Activated CD4-positive, alpha-beta T cell treated with anti-CD3 and anti-CD28 coated beads, Interleukin-2, amount 50 U/mL, for 16 hours (primary cell): ENCODE measurements at regions not wholly inside any gene's neighbourhood (a gene's known extent, or its start where the extent isn't known, plus 50 kb on each side); places are given as distances from the start of the nearest gene placed in this dataset.

Experiments used
- DNase-seq: peaks from one replicate; pipeline ENCODE4 v3.0.0-alpha.2; 2020

- DNase-seq = no peak
Observed at GRCh38 chr13:72527333-72527732, 200.1 kb downstream of the MZT1 start.

- no peak for DNase-seq
Observed at GRCh38 chr13:72523593-72523992, 203.8 kb downstream of the MZT1 start.

GRCh38 chr13:72523049-72523448 lies 204.4 kb downstream of the MZT1 start:
- no peak for DNase-seq

GRCh38 chr13:72521940-72522661 lies 205.3 kb downstream of the MZT1 start:
- DNase-seq = no peak

- no peak for DNase-seq
Observed at GRCh38 chr13:72514146-72514545, 213.3 kb downstream of the MZT1 start.

GRCh38 chr13:72508392-72508791 lies 219.0 kb downstream of the MZT1 start:
- no peak for DNase-seq

- no peak for DNase-seq
Observed at GRCh38 chr13:72507416-72508199, 219.8 kb downstream of the MZT1 start.

- DNase-seq = no peak
Observed at GRCh38 chr13:72506706-72507105, 220.7 kb downstream of the MZT1 start.

- no peak for DNase-seq
Observed at GRCh38 chr13:72505376-72505775, 222.1 kb downstream of the MZT1 start.

GRCh38 chr13:72504131-72504841 lies 223.1 kb downstream of the MZT1 start:
- no peak for DNase-seq

GRCh38 chr13:72500851-72501250 lies 226.6 kb downstream of the MZT1 start:
- no peak for DNase-seq

- DNase-seq = no peak
Observed at GRCh38 chr13:72495681-72496080, 231.7 kb downstream of the MZT1 start.

- no peak for DNase-seq
Observed at GRCh38 chr13:72489751-72490150, 237.7 kb downstream of the MZT1 start.

- DNase-seq = no peak
Observed at GRCh38 chr13:72473321-72473720, 254.1 kb downstream of the MZT1 start.

- DNase-seq = no peak
Observed at GRCh38 chr13:72469906-72470305, 257.5 kb downstream of the MZT1 start.

- no peak for DNase-seq
Observed at GRCh38 chr13:72463561-72463960, 263.9 kb downstream of the MZT1 start.

GRCh38 chr13:72462726-72463125 lies 264.7 kb downstream of the MZT1 start:
- no peak for DNase-seq

GRCh38 chr13:72462166-72462565 lies 265.3 kb downstream of the MZT1 start:
- no peak for DNase-seq

- peak; percentile 2 for DNase-seq
Observed at GRCh38 chr13:72458701-72459100, 268.7 kb downstream of the MZT1 start.

GRCh38 chr13:72457151-72457550 lies 270.3 kb downstream of the MZT1 start:
- no peak for DNase-seq

GRCh38 chr13:72456486-72456885 lies 270.9 kb downstream of the MZT1 start:
- DNase-seq = no peak

- DNase-seq = no peak
Observed at GRCh38 chr13:72453161-72453560, 274.3 kb downstream of the MZT1 start.

GRCh38 chr13:72448082-72448481 lies 279.3 kb downstream of the MZT1 start:
- no peak for DNase-seq

GRCh38 chr13:72444999-72445398 lies 282.4 kb downstream of the MZT1 start:
- no peak for DNase-seq
